B cell (primary cell): ENCODE measurements at regions not wholly inside any gene's neighbourhood (a gene's known extent, or its start where the extent isn't known, plus 50 kb on each side); places are given as distances from the start of the nearest gene placed in this dataset.

Source experiments
- ATAC-seq: fragments of 200-7000 bp; cut with Tn5 transposase; one replicate; pipeline ENCODE4 v1.10.0; 2021; ENCODE audit warnings: low read depth, mild to moderate bottlenecking, moderate number of reproducible peaks, moderate library complexity
- CTCF ChIA-PET: fragments of 350-600 bp; sonication (Branson Sonifier 250); formaldehyde crosslinking; loops from one replicate; lab custom pipeline; 2021; ENCODE audit warnings: antibody characterized with exemption, inconsistent platforms; lab: Charles Lee
- POLR2A ChIA-PET: fragments of 350-600 bp; sonication (Branson Sonifier 250); formaldehyde crosslinking; loops from one replicate; lab custom pipeline; 2021; ENCODE audit warnings: antibody characterized with exemption; lab: Charles Lee
- DNase-seq: peaks from one replicate; pipeline ENCODE4 v3.0.0; 2013
- H2AFZ ChIP-seq: 2 replicates; pipeline ENCODE4 v1.6.1; 2012; ENCODE audit warnings: mild to moderate bottlenecking, low read depth, low read length; ENCODE audit not compliant: insufficient read depth, poor library complexity, severe bottlenecking
- H3K27ac ChIP-seq, 2 donors: 1 replicate in 1 of 2; 2 replicates in 1 of 2; pipeline ENCODE4 v1.5.1; 2012 to 2013; ENCODE audit warnings: low read length in 2 of 2, mild to moderate bottlenecking in 2 of 2, moderate library complexity in 1 of 2
- H3K27me3 ChIP-seq, 4 experiments: fragments of 200-600 bp in 1 of 4; sonication (generic) in 1 of 4; replicated peaks in 1 of 4; 1 replicate in 2 of 4; 2 replicates in 2 of 4; pipeline versions ENCODE4 v1.6.1 to v1.7.0; 2013 to 2016; ENCODE audit warnings: low read length in 3 of 4, mild to moderate bottlenecking in 2 of 4, mixed read lengths in 1 of 4, moderate library complexity in 1 of 4; ENCODE audit not compliant: insufficient read depth in 4 of 4, control insufficient read depth in 3 of 4; ENCODE audit errors: control extremely low read depth in 1 of 4
- H3K36me3 ChIP-seq, 2 experiments: replicated peaks in 1 of 2; 1 replicate in 1 of 2; 2 replicates in 1 of 2; pipeline versions ENCODE4 v1.6.1 to v1.7.1; 2013; ENCODE audit warnings: low read length in 1 of 2; ENCODE audit not compliant: insufficient read depth in 2 of 2, control insufficient read depth in 1 of 2; ENCODE audit errors: control extremely low read depth in 1 of 2, extremely low read depth in 1 of 2
- H3K4me1 ChIP-seq, 2 donors: fragments of 200-600 bp in 1 of 2; sonication (generic) in 1 of 2; 1 replicate in 1 of 2; 2 replicates in 1 of 2; pipeline versions ENCODE4 v1.5.1 to v1.6.1; 2013 to 2017; ENCODE audit warnings: low read length in 2 of 2; ENCODE audit not compliant: control insufficient read depth in 2 of 2, insufficient read depth in 2 of 2
- H3K4me2 ChIP-seq: replicated peaks from 2 replicates; pipeline ENCODE3; 2012; ENCODE audit warnings: mild to moderate bottlenecking, low read depth, low read length; ENCODE audit not compliant: poor library complexity, severe bottlenecking
- H3K4me3 ChIP-seq, 5 experiments: fragments of 200-600 bp in 1 of 5; sonication (generic) in 1 of 5; 1 replicate in 3 of 5; 2 replicates in 2 of 5; pipeline versions ENCODE4 v1.5.1 to v1.7.0; 2011 to 2016; ENCODE audit warnings: low read length in 4 of 5, mild to moderate bottlenecking in 4 of 5, low read depth in 2 of 5, control low read depth in 1 of 5, moderate library complexity in 1 of 5; ENCODE audit not compliant: insufficient read depth in 1 of 5; ENCODE audit errors: control extremely low read depth in 1 of 5, extremely low read depth in 1 of 5
- H3K79me2 ChIP-seq: fragments of 200-600 bp; sonication (generic); one replicate; pipeline ENCODE4 v1.6.0; 2016; ENCODE audit warnings: low read length; ENCODE audit not compliant: control insufficient read depth, insufficient read depth
- H3K9ac ChIP-seq: fragments of 200-600 bp; sonication (generic); 2 replicates; pipeline ENCODE4 v1.6.1; 2017; ENCODE audit warnings: mild to moderate bottlenecking, low read length, moderate library complexity
- H3K9me3 ChIP-seq, 3 donors: one replicate each; pipeline versions ENCODE4 v1.6.1 to v1.7.1; 2013; ENCODE audit warnings: low read length in 2 of 3; ENCODE audit not compliant: control insufficient read depth in 2 of 3, insufficient read depth in 1 of 3; ENCODE audit errors: control extremely low read depth in 1 of 3
- H4K20me1 ChIP-seq: 2 replicates; pipeline ENCODE4 v1.6.0; 2012; ENCODE audit warnings: mild to moderate bottlenecking, low read length; ENCODE audit not compliant: insufficient read depth, control insufficient read depth, poor library complexity, severe bottlenecking
- H3K27ac Mint-ChIP-seq: one replicate; pipeline ENCODE4 v1.8.0; 2021; ENCODE audit warnings: mixed read lengths
- H3K27me3 Mint-ChIP-seq: one replicate; pipeline ENCODE4 v1.8.0; 2021; ENCODE audit warnings: mixed read lengths
- H3K4me1 Mint-ChIP-seq: one replicate; pipeline ENCODE4 v1.8.0; 2021; ENCODE audit warnings: mixed read lengths
- H3K4me3 Mint-ChIP-seq: one replicate; pipeline ENCODE4 v1.8.0; 2021; ENCODE audit warnings: mixed read lengths
- H3K9me3 Mint-ChIP-seq: one replicate; pipeline ENCODE4 v1.8.0; 2022; ENCODE audit warnings: mixed read lengths; ENCODE audit not compliant: insufficient read depth
- CTCF ChIP-seq: fragments of 200-600 bp; IDR thresholded peaks from one replicate; pipeline ENCODE4 v1.8.0; 2022; ENCODE audit warnings: antibody characterized with exemption, mild to moderate bottlenecking
- EZH2 ChIP-seq: IDR thresholded peaks from 2 replicates; pipeline ENCODE4 v1.6.1; 2012; ENCODE audit warnings: borderline replicate concordance, low read depth, mild to moderate bottlenecking, moderate library complexity, low read length; ENCODE audit not compliant: insufficient read depth, poor library complexity, severe bottlenecking
- WGBS: methylation state at CpG from one replicate; pipeline ENCODE4 v1.1.5; 2013; ENCODE audit warnings: missing lambda C conversion rate; ENCODE audit not compliant: insufficient coverage; 5-methylcytosine and 5-hydroxymethylcytosine counted together
- intact Hi-C: fragments of 100-400 bp; cut with micrococcal nuclease; formaldehyde crosslinking; loops from one replicate; pipeline ENCODE4 v1.10.0; 2022

GRCh38 chr16:6195966-6196365, 1098.4 kb upstream of the EEF2KMT start:
- no peaks in the 10 kb centered on the region for H3K27me3 ChIP-seq
- POLR2A ChIA-PET: no interaction called here
- H3K4me3 ChIP-seq: no peak overlapping the region
- TF ChIP-seq CTCF: no peak
- TF ChIP-seq EZH2: no peak
- no peaks in the 10 kb centered on the region for H3K36me3 ChIP-seq
- H2AFZ ChIP-seq: no peak overlapping the region
- H4K20me1 ChIP-seq: no peaks in the 10 kb centered on the region
- no peaks in the 10 kb centered on the region for H3K79me2 ChIP-seq
- peaks cover 0 to 4% (median 3%) of the 10 kb centered on the region in 3 donors for H3K9me3 ChIP-seq
- no peak overlapping the region for H3K9ac ChIP-seq
- no peaks in the 10 kb centered on the region for H3K4me1 Mint-ChIP-seq
- no peak overlapping the region for H3K27ac Mint-ChIP-seq
- intact Hi-C loops: no loop called here
- CTCF ChIA-PET: no interaction called here
- no peaks in the 10 kb centered on the region for H3K4me1 ChIP-seq
- DNase-seq (no peak), ATAC-seq (no peak)
- no peak overlapping the region for H3K4me3 Mint-ChIP-seq
- no peaks in the 10 kb centered on the region for H3K27me3 Mint-ChIP-seq
- no CpG with 5 or more reads among the region's 2 CpGs for WGBS
- H3K27ac ChIP-seq: no peak overlapping the region
- H3K4me2 ChIP-seq: no peak overlapping the region
- H3K9me3 Mint-ChIP-seq: peaks cover 7% of the 10 kb centered on the region

GRCh38 chr16:6193718-6194117, 1096.1 kb upstream of the EEF2KMT start:
- Histone ChIP-seq H3K4me1 (no peaks in the 10 kb centered on the region), H3K36me3 (no peaks in the 10 kb centered on the region), H3K4me2 (no peak overlapping the region), H3K9me3 (peaks cover 0 to 4% (median 3%) of the 10 kb centered on the region in 3 donors), H3K27me3 (no peaks in the 10 kb centered on the region), H3K4me3 (no peak overlapping the region), H3K79me2 (no peaks in the 10 kb centered on the region), H3K9ac (no peak overlapping the region), H3K27ac (no peak overlapping the region), H4K20me1 (no peaks in the 10 kb centered on the region), H2AFZ (no peak overlapping the region)
- Mint-ChIP-seq H3K27ac (no peak overlapping the region), H3K9me3 (peaks cover 7% of the 10 kb centered on the region), H3K4me1 (no peaks in the 10 kb centered on the region), H3K4me3 (no peak overlapping the region), H3K27me3 (no peaks in the 10 kb centered on the region)
- POLR2A ChIA-PET: no interaction called here
- DNase-seq (no peak), ATAC-seq (no peak)
- CTCF ChIA-PET: no interaction called here
- intact Hi-C loops: no loop called here
- no peak for TF ChIP-seq EZH2
- no peak for TF ChIP-seq CTCF
- 32% methylated on average over 3 of the region's 3 CpGs for WGBS
